GM10248 (cell line): ENCODE measurements at regions not wholly inside any gene's neighbourhood (a gene's known extent, or its start where the extent isn't known, plus 50 kb on each side); places are given as distances from the start of the nearest gene placed in this dataset.

Experiments used
- CTCF ChIA-PET: fragments of 300-600 bp; sonication (Branson Sonifier 250); formaldehyde crosslinking; extraction: SDS; loops from one replicate; lab custom pipeline; 2021; ENCODE audit warnings: antibody characterized with exemption; lab: Yijun Ruan, JAX
- POLR2A ChIA-PET: fragments of 350-650 bp; sonication (Branson Sonifier 250); formaldehyde crosslinking; extraction: SDS; loops from one replicate; lab custom pipeline; 2020; ENCODE audit warnings: antibody characterized with exemption; lab: Yijun Ruan, JAX
- DNase-seq: peaks from one replicate; pipeline ENCODE4 v3.0.0; 2012; ENCODE audit errors: extremely low spot score
- TF ChIP-seq, protein P1 (sequence below): IDR thresholded peaks from 2 replicates; pipeline ENCODE4 v1.5.1; 2012; ENCODE audit warnings: mild to moderate bottlenecking, low read depth; ENCODE audit errors: extremely low read depth, missing control alignments, control extremely low read depth

DNA sequence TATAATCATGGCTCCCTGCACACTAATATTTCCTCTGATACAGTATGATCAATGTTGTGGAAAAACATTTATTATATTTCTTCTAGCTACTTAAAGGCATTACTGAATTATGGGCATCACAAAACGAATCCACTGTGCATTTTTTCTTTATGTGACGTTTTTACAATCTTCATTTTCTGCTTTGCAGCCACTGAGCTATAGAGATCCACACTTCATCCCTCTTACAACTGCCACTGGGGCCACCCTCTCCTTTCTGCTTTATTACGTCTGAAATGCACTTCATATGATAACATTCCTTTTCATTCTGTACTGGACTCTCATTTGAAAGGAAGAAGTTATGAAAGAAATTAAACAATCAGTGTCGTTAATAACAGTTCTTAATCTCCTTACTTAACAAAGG is 394.5 kb upstream of the HNRNPA3 start:
- DNase-seq = no peak
- ChIA-PET CTCF (interaction anchor here (1.3 to 1.8 kb wide), 5 partner anchors 10 to 677 kb away, joined by 3 to 6 read pairs (median 4); no protein-coding TSS in a partner anchor), POLR2A (no interaction called here)
- TF ChIP-seq, protein P1, sequence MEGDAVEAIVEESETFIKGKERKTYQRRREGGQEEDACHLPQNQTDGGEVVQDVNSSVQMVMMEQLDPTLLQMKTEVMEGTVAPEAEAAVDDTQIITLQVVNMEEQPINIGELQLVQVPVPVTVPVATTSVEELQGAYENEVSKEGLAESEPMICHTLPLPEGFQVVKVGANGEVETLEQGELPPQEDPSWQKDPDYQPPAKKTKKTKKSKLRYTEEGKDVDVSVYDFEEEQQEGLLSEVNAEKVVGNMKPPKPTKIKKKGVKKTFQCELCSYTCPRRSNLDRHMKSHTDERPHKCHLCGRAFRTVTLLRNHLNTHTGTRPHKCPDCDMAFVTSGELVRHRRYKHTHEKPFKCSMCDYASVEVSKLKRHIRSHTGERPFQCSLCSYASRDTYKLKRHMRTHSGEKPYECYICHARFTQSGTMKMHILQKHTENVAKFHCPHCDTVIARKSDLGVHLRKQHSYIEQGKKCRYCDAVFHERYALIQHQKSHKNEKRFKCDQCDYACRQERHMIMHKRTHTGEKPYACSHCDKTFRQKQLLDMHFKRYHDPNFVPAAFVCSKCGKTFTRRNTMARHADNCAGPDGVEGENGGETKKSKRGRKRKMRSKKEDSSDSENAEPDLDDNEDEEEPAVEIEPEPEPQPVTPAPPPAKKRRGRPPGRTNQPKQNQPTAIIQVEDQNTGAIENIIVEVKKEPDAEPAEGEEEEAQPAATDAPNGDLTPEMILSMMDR = no peak

DNA sequence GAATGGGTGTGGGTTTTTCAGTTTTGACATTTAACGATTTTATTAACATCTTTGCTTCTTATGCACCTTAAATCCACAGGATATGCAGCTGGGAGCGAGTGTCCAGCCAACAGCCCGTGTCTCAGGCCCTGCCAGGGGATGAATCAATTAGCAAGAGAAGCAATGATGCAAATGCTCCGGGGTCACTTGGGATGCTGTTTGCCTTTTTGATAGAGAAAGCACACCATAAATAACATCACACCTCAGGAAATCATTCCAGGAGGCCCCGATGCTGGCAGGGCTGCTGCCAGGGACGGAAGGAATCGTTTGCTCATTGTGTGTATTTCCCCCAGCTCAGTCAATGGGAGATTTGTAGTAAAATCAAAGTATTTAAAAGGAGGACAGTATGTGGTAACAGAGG is 394.0 kb upstream of the HNRNPA3 start:
- CTCF ChIA-PET = interaction anchor here (1.3 to 1.8 kb wide), 4 partner anchors 10 to 329 kb away, joined by 3 to 6 read pairs (median 4); no protein-coding TSS in a partner anchor

DNA sequence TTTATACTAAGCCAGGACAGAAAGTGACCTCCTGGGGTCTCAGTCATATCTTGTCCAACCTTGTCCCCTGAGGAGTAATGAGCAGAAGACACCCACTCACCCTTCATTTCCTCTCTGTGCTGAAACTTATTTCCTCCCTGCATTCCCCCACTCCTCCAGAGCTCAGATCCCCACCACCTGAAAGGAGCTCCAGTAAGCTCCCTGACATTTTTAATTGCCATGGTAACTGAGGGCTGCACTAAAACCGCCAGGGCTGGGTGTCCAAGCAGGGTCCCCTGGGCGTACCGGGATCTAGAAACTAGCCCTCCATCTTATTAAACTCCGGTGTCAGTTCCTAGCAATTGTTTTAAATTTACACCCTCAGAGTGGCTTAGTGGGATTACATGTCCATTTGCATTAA is 393.3 kb upstream of the HNRNPA3 start:
- POLR2A ChIA-PET = no interaction called here
- DNase-seq = no peak
- TF ChIP-seq, protein P1 = no peak
- CTCF ChIA-PET = interaction anchor here (0.8 to 3.2 kb wide), 3 partner anchors 15 to 259 kb away, joined by 3 to 14 read pairs (median 3); no protein-coding TSS in a partner anchor

More for the DNA sequence above, 394.0 kb upstream of the HNRNPA3 start:
- TF ChIP-seq, protein P1 = no peak
- no peak for DNase-seq
- POLR2A ChIA-PET = no interaction called here

DNA sequence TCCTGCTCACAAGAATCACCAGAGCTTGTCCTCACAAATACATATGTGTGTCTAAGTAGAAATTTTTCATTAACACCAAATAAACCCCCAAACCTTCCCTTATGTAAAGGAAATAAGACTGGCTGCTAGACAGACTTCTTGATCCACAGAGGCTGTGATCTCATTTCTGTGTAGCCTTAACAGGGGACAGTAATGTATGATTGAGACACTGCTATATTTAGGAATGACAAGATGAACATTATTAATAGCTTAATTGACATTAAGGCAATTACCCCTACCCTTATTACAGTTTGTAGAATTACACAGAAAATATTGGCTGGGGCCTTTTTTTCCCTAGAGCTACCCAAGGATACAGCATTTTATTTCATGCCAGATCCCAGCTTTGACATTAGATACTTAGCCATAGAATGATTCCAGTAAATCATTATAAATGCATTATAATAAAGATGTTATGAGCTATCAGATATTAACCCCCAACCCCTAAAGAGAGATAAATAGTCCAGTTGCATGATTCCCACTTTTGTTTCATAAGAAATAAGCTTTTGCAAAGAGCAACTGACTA is 392.1 kb upstream of the HNRNPA3 start:
- ChIA-PET POLR2A (no interaction called here), CTCF (interaction anchor here (0.8 to 3.2 kb wide), 6 partner anchors 8 to 693 kb away, joined by 3 to 14 read pairs (median 3); no protein-coding TSS in a partner anchor)
- TF ChIP-seq, protein P1 = no peak
- DNase-seq = no peak

DNA sequence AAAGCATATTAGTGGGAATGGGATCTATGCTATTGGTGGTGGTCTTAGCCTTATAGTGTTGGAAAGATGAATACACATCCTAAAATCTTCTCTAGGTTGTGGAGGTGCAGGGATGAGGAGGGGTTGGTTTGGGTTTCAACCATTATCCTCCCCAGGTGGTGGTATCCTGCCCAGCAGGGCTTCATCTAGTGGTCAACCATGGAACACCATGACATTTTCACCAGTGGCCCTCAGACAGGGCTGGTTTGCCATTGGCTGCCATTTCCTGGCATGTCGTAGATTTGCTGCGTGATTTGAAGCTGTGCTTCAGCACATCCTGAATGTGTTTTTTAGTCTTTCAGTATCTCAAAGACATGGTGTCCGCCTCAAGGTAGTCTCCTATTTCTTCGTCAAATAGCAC is 391.2 kb upstream of the HNRNPA3 start:
- CTCF ChIA-PET = interaction anchor here (0.9 to 3.2 kb wide), 4 partner anchors 7 to 125 kb away, joined by 3 to 14 read pairs (median 5); no protein-coding TSS in a partner anchor
- DNase-seq = no peak
- POLR2A ChIA-PET = no interaction called here
- TF ChIP-seq, protein P1 = no peak

DNA sequence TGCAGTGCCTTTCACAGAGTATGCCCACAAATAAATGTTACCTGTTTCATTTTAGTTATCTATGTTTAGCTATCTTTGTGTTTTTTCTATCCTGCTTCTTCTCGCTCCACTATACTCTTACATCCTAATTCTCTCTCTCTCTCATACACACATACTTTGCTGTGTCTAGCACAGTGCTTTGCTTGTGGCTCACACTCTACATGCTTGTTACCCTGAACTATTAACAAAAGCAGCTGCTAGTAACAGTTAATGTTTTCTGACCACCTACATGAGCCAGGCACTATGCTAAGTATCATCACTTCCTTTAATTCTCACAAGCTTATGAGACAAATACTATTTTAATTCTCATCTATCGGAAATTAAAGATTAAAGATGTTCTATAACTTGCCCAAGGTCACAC is 390.5 kb upstream of the HNRNPA3 start:
- TF ChIP-seq, protein P1 = no peak
- CTCF ChIA-PET = interaction anchor here (0.8 to 6.4 kb wide), 6 partner anchors 9 to 125 kb away, joined by 3 to 38 read pairs (median 3); no protein-coding TSS in a partner anchor
- no peak for DNase-seq
- POLR2A ChIA-PET = no interaction called here
